ENCODE measurements at regions not wholly inside any gene's neighbourhood (a gene's known extent, or its start where the extent isn't known, plus 50 kb on each side); places are given as distances from the start of the nearest gene placed in this dataset.
"Not testable (repeated sequence)": the region's sequence is repeated elsewhere in the genome, so short reads cannot be mapped to it uniquely, and the experiment has no call there.

DNA sequence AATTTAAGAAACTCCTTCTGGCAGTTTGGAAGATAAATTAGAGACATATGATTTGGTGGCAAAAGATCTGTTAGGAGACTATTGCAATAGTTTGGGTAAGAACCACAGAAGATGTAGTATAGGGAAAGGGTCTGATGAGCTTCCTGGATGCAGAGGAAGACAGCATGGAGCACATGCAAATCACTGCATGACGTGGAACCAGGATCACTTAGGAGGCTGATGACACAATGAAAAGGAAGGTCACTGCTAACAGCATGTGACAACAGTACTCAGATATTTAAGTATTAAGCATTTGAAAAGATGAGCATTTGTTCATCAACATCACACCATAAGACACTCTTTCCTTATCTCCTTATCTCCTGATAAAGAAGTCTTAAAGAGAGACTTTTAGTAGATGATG lies 167.8 kb upstream of the LDB2 start:
- peak; percentile 56 for DNase-seq (ENCODE audit: low read depth)

DNA sequence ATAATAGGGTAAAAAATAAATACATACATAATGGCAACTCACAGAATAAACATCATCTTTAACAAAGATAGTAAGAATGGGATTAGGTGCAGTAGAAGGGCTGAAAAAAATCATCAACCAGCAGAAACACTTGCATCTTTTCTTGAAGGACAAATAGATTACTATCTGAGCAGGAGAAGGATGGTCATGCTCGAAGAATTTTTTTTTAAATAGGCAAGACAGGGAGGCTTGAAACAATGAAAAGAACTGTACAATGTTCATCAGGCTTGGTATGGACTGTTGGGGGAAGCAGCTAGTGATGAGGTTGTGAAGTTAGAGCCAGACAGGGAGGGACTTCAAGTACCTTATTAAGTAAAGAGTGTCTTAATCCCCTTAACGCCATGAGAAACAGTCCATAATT lies 167.4 kb upstream of the LDB2 start:
- DNase-seq (ENCODE audit: low read depth) = no peak

DNA sequence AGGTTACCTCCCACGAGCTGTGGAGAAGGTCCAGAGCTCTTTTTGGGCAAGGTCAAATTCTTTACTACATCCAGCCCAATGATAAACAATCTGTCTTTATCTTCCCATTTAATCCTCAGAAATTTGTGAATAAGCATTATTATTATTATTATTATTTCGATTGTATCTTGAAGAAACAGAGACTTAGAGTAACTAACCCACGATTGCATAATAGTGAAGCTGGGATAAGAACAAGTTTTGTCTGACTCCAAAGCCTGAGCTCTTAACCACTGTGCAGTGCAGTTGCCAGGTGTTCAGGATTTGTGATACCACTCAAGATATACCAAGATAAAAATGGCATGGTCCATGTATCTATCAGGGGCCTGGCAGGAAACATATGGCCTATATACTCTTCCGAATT lies 166.5 kb upstream of the LDB2 start:
- no peak for DNase-seq (ENCODE audit: low read depth)

DNA sequence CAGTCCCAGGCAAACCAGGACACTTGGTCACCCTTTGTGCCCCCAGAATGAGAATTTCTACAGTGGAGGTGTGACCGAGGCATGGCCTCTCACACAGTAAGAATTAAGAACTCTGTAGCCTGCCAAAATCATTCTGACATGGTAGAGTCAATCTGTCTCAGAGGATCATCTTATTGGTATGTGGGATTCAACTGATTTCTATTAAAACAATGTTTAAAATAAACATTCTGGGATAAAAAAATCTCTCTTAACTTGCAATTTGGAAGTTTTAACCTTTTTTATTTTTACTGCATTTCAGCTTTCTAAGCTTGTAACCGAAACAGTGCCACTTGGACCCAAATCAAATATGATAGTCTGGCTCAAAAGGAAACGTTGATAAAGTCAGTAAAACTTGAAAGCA lies 165.4 kb upstream of the LDB2 start:
- DNase-seq (ENCODE audit: low read depth) = no peak

GRCh38 chr4:17060230-17060629 lies 161.8 kb upstream of the LDB2 start:
- DNase-seq (ENCODE audit: low read depth) = no peak

- no peak for DNase-seq (ENCODE audit: low read depth)
Observed at GRCh38 chr4:17058916-17059741, 160.7 kb upstream of the LDB2 start.

GRCh38 chr4:17058536-17058915 lies 160.1 kb upstream of the LDB2 start:
- DNase-seq (ENCODE audit: low read depth) = no peak

DNA sequence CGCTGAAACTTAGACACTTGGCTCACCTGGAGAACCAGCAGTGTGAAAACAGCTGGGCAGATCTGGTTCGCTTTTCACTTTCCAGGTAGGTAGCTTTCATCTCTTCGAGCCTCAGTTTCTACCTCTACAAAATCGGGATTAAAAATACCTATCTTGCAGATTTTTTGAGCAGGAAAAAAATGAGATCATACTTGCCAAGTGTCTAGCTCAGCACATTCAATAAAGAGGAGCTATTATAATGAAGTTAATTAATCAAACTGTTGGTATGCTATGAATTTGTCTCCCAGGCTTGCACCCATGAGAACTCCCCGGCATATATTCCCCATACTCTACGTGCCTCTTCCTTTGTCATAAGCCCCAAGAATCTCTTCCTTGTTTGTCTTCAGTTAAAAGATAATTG lies 158.6 kb upstream of the LDB2 start:
- no peak for DNase-seq (ENCODE audit: low read depth)

- DNase-seq (ENCODE audit: low read depth) = peak; percentile 88
Observed at GRCh38 chr4:17055788-17056187, 157.3 kb upstream of the LDB2 start.

DNA sequence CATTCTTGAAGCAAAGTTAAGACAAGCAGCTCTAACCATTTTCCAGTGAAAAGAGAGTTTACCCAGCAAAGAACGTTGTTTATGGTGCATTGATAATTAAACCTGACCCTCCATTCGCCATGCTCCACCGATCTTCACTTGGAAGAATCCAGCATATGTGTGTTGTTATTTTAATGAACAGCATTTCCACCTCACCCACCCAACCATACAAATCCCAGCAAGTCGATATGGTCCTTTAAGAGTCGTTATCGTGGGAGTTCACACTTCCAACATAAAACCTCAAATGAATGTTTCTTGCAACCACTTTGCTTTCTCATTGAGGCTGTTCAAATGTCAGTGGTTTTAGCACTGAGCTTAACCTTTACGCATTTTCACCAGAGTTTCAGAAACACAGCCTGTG lies 147.4 kb upstream of the LDB2 start:
- no peak for DNase-seq (ENCODE audit: low read depth)

DNA sequence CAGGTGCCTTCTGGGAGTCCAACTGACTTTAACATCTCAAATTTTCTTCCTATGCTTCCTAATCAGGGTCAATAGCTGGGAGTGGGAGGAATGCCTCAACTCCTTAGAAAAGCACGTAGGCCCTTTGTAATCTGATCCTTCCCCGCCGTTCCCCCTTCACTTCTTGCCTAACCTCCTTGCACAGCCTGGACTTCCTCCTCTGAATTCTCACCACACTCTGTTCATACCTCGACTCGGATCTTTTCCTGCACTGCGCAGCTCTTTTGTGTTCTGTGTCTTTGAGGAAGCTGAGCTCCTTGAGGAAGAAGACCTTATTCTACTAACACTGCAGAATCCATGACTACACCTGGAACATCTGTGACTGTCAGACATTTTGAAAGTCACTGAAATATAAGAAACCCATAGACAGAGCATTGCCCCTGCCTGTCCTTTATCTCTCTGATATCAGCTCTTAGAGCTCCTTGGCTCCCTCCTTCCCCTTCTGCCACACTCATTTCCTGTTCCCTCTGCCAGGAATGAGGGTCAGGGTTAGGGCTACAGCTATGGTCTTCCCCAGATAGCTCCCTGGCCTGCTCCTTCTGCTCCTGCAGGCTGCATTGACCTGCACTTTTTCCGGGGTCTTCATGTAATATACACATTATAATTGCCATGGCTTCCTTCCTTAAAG lies 140.2 kb upstream of the LDB2 start:
- no peak for DNase-seq (ENCODE audit: low read depth)

DNA sequence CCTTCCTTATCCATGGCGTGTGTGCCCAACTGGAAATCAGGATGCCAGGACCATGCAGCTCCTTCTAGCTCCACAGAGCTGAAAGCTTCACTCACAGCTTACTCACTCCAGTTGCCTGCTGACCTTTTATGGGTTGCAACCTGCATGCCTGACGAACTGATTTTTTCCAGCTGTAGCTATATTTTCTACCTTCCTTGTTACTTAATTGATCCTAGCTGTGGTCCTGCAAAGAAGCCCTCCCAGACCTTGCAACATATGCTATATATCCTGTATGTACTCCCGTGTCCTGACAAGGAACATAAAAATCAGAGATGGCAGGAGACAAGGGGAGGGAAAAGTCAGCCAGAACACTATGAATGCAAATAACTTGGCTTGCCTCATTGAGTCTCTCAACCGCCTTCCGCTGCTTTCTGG lies 135.3 kb upstream of the LDB2 start:
- no peak for DNase-seq (ENCODE audit: low read depth)

- no peak for DNase-seq (ENCODE audit: low read depth)
Observed at GRCh38 chr4:17033025-17033767, 134.8 kb upstream of the LDB2 start.

- DNase-seq (ENCODE audit: low read depth) = peak; percentile 97
Observed at GRCh38 chr4:17030543-17030942, 132.1 kb upstream of the LDB2 start.

GRCh38 chr4:17029964-17030363 lies 131.5 kb upstream of the LDB2 start:
- no peak for DNase-seq (ENCODE audit: low read depth)

- DNase-seq (ENCODE audit: low read depth) = no peak
Observed at GRCh38 chr4:17029432-17029831, 131.0 kb upstream of the LDB2 start.

DNA sequence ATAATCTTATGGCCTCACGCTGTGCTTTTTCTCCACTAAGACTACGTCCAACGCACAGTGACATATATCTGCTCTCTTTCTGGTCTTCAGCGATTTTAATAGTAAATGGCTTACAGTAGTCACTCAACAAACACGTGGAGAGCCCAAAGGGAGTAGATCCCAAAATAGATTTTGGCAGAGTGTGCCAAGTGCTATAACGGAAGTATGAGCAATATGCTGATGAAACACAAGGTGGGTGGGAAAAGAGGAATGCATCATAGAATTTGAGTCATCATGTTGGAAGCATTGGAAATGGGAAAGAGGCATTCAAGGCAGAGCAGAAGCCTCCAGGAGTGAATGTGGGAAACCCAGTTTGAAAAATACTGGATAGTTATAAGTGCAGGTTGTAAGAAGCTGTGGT lies 129.1 kb upstream of the LDB2 start:
- peak; percentile 96 for DNase-seq (ENCODE audit: low read depth)

DNA sequence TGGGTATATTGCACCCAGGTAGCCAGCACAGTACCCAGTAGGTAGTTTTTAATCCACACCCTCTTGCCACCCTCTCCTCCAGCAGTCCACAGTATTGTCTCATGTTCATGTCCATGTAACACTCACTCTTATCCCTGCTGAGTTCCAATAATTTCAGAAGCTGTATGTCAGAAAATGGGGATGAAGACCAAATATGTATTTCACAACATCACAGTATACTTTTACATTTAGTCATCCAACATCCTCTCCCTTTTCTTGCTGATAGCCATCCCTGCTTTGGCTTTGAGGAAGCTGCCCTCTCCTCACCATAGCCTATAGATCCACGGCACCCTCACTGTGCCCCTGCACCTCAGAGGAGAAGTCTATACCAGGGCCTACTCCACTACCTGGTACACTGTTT lies 126.0 kb upstream of the LDB2 start:
- DNase-seq (ENCODE audit: low read depth) = no peak

- no peak for DNase-seq (ENCODE audit: low read depth)
Observed at GRCh38 chr4:17020901-17021300, 122.5 kb upstream of the LDB2 start.

DNA sequence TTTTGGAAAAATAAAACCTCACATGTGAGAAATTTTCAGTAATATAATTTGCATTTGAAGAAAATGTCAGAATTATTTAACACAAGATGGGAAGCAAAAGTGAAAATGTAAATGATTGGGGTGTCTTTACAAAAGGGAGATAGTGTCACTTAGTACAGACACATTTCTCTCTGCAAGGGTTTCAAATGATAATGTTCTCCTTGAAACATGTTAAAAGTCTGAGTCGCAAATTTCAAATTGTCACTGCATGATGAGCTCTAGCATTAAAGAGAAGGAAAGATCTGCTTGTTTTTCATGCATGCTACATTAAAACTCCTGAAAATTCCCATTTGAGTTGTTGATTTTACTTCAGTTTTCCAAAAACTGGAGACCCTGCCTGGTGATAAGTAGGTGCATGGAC lies 122.0 kb upstream of the LDB2 start:
- no peak for DNase-seq (ENCODE audit: low read depth)

- not testable (repeated sequence) for DNase-seq (ENCODE audit: low read depth)
Observed at GRCh38 chr4:17018621-17019020, 120.2 kb upstream of the LDB2 start.

GRCh38 chr4:17018013-17018412 lies 119.6 kb upstream of the LDB2 start:
- DNase-seq (ENCODE audit: low read depth) = no peak

All from HT1080 (cell line).